ENCODE measurements at regions not wholly inside any gene's neighbourhood (a gene's known extent, or its start where the extent isn't known, plus 50 kb on each side); places are given as distances from the start of the nearest gene placed in this dataset.

GRCh38 chr2:12091201-12091806, 344.9 kb downstream of the LPIN1 start:
- WGBS (ENCODE audit: insufficient coverage) = no CpG with 5 or more reads among the region's 4 CpGs
- Histone ChIP-seq H3K9me3 (ENCODE audit: control insufficient read depth, insufficient read depth, low read length) (no peaks in the 10 kb centered on the region), H3K36me3 (ENCODE audit: control insufficient read depth, insufficient read depth, low read length) (no peaks in the 10 kb centered on the region), H3K27me3 (ENCODE audit: control insufficient read depth, insufficient read depth, low read length) (no peaks in the 10 kb centered on the region), H3K4me1 (ENCODE audit: control insufficient read depth, insufficient read depth, low read length) (no peaks in the 10 kb centered on the region), H3K4me3 (ENCODE audit: low read depth, low read length) (no peak overlapping the region), H3K27ac (ENCODE audit: low read depth, low read length) (no peak overlapping the region)
- DNase-seq (ENCODE audit: low read depth in 4 of 6, low spot score in 6 of 6) = no peak

- Histone ChIP-seq H3K36me3 (ENCODE audit: control insufficient read depth, insufficient read depth, low read length) (no peaks in the 10 kb centered on the region), H3K4me1 (ENCODE audit: control insufficient read depth, insufficient read depth, low read length) (no peaks in the 10 kb centered on the region), H3K27ac (ENCODE audit: low read depth, low read length) (no peak overlapping the region), H3K9me3 (ENCODE audit: control insufficient read depth, insufficient read depth, low read length) (no peaks in the 10 kb centered on the region), H3K4me3 (ENCODE audit: low read depth, low read length) (no peak overlapping the region), H3K27me3 (ENCODE audit: control insufficient read depth, insufficient read depth, low read length) (no peaks in the 10 kb centered on the region)
- 100% methylated on average over 1 of the region's 3 CpGs for WGBS (ENCODE audit: insufficient coverage)
- no peak for DNase-seq (ENCODE audit: low read depth in 4 of 6, low spot score in 6 of 6)
Measured at GRCh38 chr2:12094134-12094533, 347.7 kb downstream of the LPIN1 start.

- 59% methylated on average over 3 of the region's 12 CpGs for WGBS (ENCODE audit: insufficient coverage)
- DNase-seq (ENCODE audit: low read depth in 4 of 6, low spot score in 6 of 6) = no peak
- Histone ChIP-seq H3K9me3 (ENCODE audit: control insufficient read depth, insufficient read depth, low read length) (no peaks in the 10 kb centered on the region), H3K36me3 (ENCODE audit: control insufficient read depth, insufficient read depth, low read length) (no peaks in the 10 kb centered on the region), H3K4me1 (ENCODE audit: control insufficient read depth, insufficient read depth, low read length) (no peaks in the 10 kb centered on the region), H3K27me3 (ENCODE audit: control insufficient read depth, insufficient read depth, low read length) (no peaks in the 10 kb centered on the region), H3K27ac (ENCODE audit: low read depth, low read length) (no peak overlapping the region), H3K4me3 (ENCODE audit: low read depth, low read length) (no peak overlapping the region)
Measured at GRCh38 chr2:12096051-12096787, 349.8 kb downstream of the LPIN1 start.

- H3K27ac ChIP-seq (ENCODE audit: low read depth, low read length) = no peak overlapping the region
- H3K4me3 ChIP-seq (ENCODE audit: low read depth, low read length) = no peak overlapping the region
- no peaks in the 10 kb centered on the region for H3K36me3 ChIP-seq (ENCODE audit: control insufficient read depth, insufficient read depth, low read length)
- no peaks in the 10 kb centered on the region for H3K4me1 ChIP-seq (ENCODE audit: control insufficient read depth, insufficient read depth, low read length)
- H3K27me3 ChIP-seq (ENCODE audit: control insufficient read depth, insufficient read depth, low read length) = no peaks in the 10 kb centered on the region
- WGBS (ENCODE audit: insufficient coverage) = 69% methylated on average over 5 of the region's 7 CpGs
- peak in 1 of 6 donors; percentile 67 for DNase-seq (ENCODE audit: low read depth in 4 of 6, low spot score in 6 of 6)
- H3K9me3 ChIP-seq (ENCODE audit: control insufficient read depth, insufficient read depth, low read length) = no peaks in the 10 kb centered on the region
Measured at GRCh38 chr2:12096788-12097449, 350.5 kb downstream of the LPIN1 start.

GRCh38 chr2:12097859-12098258, 351.4 kb downstream of the LPIN1 start:
- Histone ChIP-seq H3K4me1 (ENCODE audit: control insufficient read depth, insufficient read depth, low read length) (no peaks in the 10 kb centered on the region), H3K9me3 (ENCODE audit: control insufficient read depth, insufficient read depth, low read length) (no peaks in the 10 kb centered on the region), H3K27me3 (ENCODE audit: control insufficient read depth, insufficient read depth, low read length) (no peaks in the 10 kb centered on the region), H3K27ac (ENCODE audit: low read depth, low read length) (no peak overlapping the region), H3K36me3 (ENCODE audit: control insufficient read depth, insufficient read depth, low read length) (no peaks in the 10 kb centered on the region), H3K4me3 (ENCODE audit: low read depth, low read length) (no peak overlapping the region)
- WGBS (ENCODE audit: insufficient coverage) = 79% methylated on average over 2 of the region's 7 CpGs
- no peak for DNase-seq (ENCODE audit: low read depth in 4 of 6, low spot score in 6 of 6)

GRCh38 chr2:12099374-12099773, 352.9 kb downstream of the LPIN1 start:
- no peaks in the 10 kb centered on the region for H3K27me3 ChIP-seq (ENCODE audit: control insufficient read depth, insufficient read depth, low read length)
- H3K4me1 ChIP-seq (ENCODE audit: control insufficient read depth, insufficient read depth, low read length) = no peaks in the 10 kb centered on the region
- no peak overlapping the region for H3K4me3 ChIP-seq (ENCODE audit: low read depth, low read length)
- H3K27ac ChIP-seq (ENCODE audit: low read depth, low read length) = no peak overlapping the region
- DNase-seq (ENCODE audit: low read depth in 4 of 6, low spot score in 6 of 6) = no peak
- H3K36me3 ChIP-seq (ENCODE audit: control insufficient read depth, insufficient read depth, low read length) = no peaks in the 10 kb centered on the region
- no peaks in the 10 kb centered on the region for H3K9me3 ChIP-seq (ENCODE audit: control insufficient read depth, insufficient read depth, low read length)
- 89% methylated on average over 3 of the region's 3 CpGs for WGBS (ENCODE audit: insufficient coverage)

- H3K4me1 ChIP-seq (ENCODE audit: control insufficient read depth, insufficient read depth, low read length) = no peaks in the 10 kb centered on the region
- H3K27me3 ChIP-seq (ENCODE audit: control insufficient read depth, insufficient read depth, low read length) = no peaks in the 10 kb centered on the region
- no peak overlapping the region for H3K4me3 ChIP-seq (ENCODE audit: low read depth, low read length)
- DNase-seq (ENCODE audit: low read depth in 4 of 6, low spot score in 6 of 6) = no peak
- H3K9me3 ChIP-seq (ENCODE audit: control insufficient read depth, insufficient read depth, low read length) = no peaks in the 10 kb centered on the region
- no peaks in the 10 kb centered on the region for H3K36me3 ChIP-seq (ENCODE audit: control insufficient read depth, insufficient read depth, low read length)
- H3K27ac ChIP-seq (ENCODE audit: low read depth, low read length) = no peak overlapping the region
- no CpG with 5 or more reads among the region's 2 CpGs for WGBS (ENCODE audit: insufficient coverage)
Measured at GRCh38 chr2:12102679-12103078, 356.2 kb downstream of the LPIN1 start.

GRCh38 chr2:12105180-12105579, 358.7 kb downstream of the LPIN1 start:
- Histone ChIP-seq H3K27ac (ENCODE audit: low read depth, low read length) (no peak overlapping the region), H3K36me3 (ENCODE audit: control insufficient read depth, insufficient read depth, low read length) (no peaks in the 10 kb centered on the region), H3K4me3 (ENCODE audit: low read depth, low read length) (no peak overlapping the region), H3K9me3 (ENCODE audit: control insufficient read depth, insufficient read depth, low read length) (no peaks in the 10 kb centered on the region), H3K27me3 (ENCODE audit: control insufficient read depth, insufficient read depth, low read length) (no peaks in the 10 kb centered on the region), H3K4me1 (ENCODE audit: control insufficient read depth, insufficient read depth, low read length) (peaks cover 4% of the 10 kb centered on the region)
- DNase-seq (ENCODE audit: low read depth in 4 of 6, low spot score in 6 of 6) = no peak
- WGBS (ENCODE audit: insufficient coverage) = 100% methylated on average over 6 of the region's 10 CpGs

- peak overlapping the region; percentile 22 for H3K27ac ChIP-seq (ENCODE audit: low read depth, low read length)
- 55% methylated on average over 3 of the region's 11 CpGs for WGBS (ENCODE audit: insufficient coverage)
- H3K9me3 ChIP-seq (ENCODE audit: control insufficient read depth, insufficient read depth, low read length) = no peaks in the 10 kb centered on the region
- no peak for DNase-seq (ENCODE audit: low read depth in 4 of 6, low spot score in 6 of 6)
- H3K36me3 ChIP-seq (ENCODE audit: control insufficient read depth, insufficient read depth, low read length) = no peaks in the 10 kb centered on the region
- peaks cover 4% of the 10 kb centered on the region for H3K4me1 ChIP-seq (ENCODE audit: control insufficient read depth, insufficient read depth, low read length)
- no peaks in the 10 kb centered on the region for H3K27me3 ChIP-seq (ENCODE audit: control insufficient read depth, insufficient read depth, low read length)
- H3K4me3 ChIP-seq (ENCODE audit: low read depth, low read length) = no peak overlapping the region
Measured at GRCh38 chr2:12106440-12107080, 360.1 kb downstream of the LPIN1 start.
